ENCODE measurements at regions not wholly inside any gene's neighbourhood (a gene's known extent, or its start where the extent isn't known, plus 50 kb on each side); places are given as distances from the start of the nearest gene placed in this dataset.

- TF ChIP-seq CTCF (IDR thresholded peaks at IDR 0.05 in 2 of 3, conservative IDR thresholded peaks at IDR 0.05 in 1 of 3; ENCODE audit: control insufficient read depth in 2 of 3, extremely low read depth in 1 of 3, insufficient read depth in 1 of 3, low read depth in 3 of 3, low read length in 3 of 3) = no peak
- no peak for TF ChIP-seq ASH2L (IDR thresholded peaks at IDR 0.05; ENCODE audit: borderline replicate concordance, low read depth)
- TF ChIP-seq BACH1 (IDR thresholded peaks at IDR 0.05; ENCODE audit: borderline replicate concordance) = no peak
- no peak for TF ChIP-seq BHLHE40 (IDR thresholded peaks at IDR 0.05; ENCODE audit: borderline replicate concordance in 1 of 2, low read depth in 2 of 2, low read length in 1 of 2)
- TF ChIP-seq SIN3A (IDR thresholded peaks at IDR 0.05; ENCODE audit: low read depth, low read length) = no peak
- TF ChIP-seq FOXK2 (IDR thresholded peaks at IDR 0.05) = no peak
Observed at GRCh38 chr12:28878629-28879028, 270.4 kb upstream of the FAR2 start (continued).

GRCh38 chr12:28879379-28879778 lies 269.7 kb upstream of the FAR2 start:
- ChIA-PET RAD21 (ENCODE audit: unreplicated experiment) (no interaction called here), SMC1A (ENCODE audit: uncharacterized antibody, unreplicated experiment) (no interaction called here), POLR2A (no interaction called here), CTCF (interaction anchor here (0.9 kb wide), 1 partner anchor 1139 kb away, joined by 3 read pairs; no protein-coding TSS in a partner anchor)
- no peaks in the 10 kb centered on the region for H3K27me3 ChIP-seq (replicated peaks in 1 of 2; ENCODE audit: control insufficient read depth in 2 of 2, insufficient read depth in 2 of 2, low read length in 1 of 2)
- H3K4me2 ChIP-seq (ENCODE audit: control insufficient read depth, insufficient read depth) = no peak overlapping the region
- H3K27ac ChIP-seq (ENCODE audit: control insufficient read depth, insufficient read depth) = no peak overlapping the region
- intact Hi-C loops (cut with micrococcal nuclease; ENCODE audit: unreplicated experiment) (no loop called here), in situ Hi-C loops (cut with MboI) (loop anchor here (5.0 kb wide), 1 partner anchor 1147 kb away; no protein-coding TSS in a partner anchor)
- no peak overlapping the region for H3K4me3 ChIP-seq
- H4K20me1 ChIP-seq (ENCODE audit: control insufficient read depth, insufficient read depth) = no peaks in the 10 kb centered on the region
- H3K4me1 ChIP-seq (ENCODE audit: control insufficient read depth, insufficient read depth, low read length) = no peaks in the 10 kb centered on the region
- H2AFZ ChIP-seq (ENCODE audit: control insufficient read depth, low read depth, low read length) = no peak overlapping the region
- peak; percentile 83 for FAIRE-seq
- no peak for DNase-seq (ENCODE audit: low read depth, low spot score)
- H3K36me3 ChIP-seq (ENCODE audit: control insufficient read depth in 2 of 2, insufficient read depth in 2 of 2, low read length in 1 of 2) = no peaks in the 10 kb centered on the region
- 15% methylated on average over 2 of the region's 2 CpGs for WGBS (ENCODE audit: insufficient coverage, insufficient replicate concordance, low lambda C conversion rate, missing lambda C conversion rate)
- no peak overlapping the region for H3K9ac ChIP-seq (ENCODE audit: control insufficient read depth, insufficient read depth, low read length)
- BruUV-seq (replicated peaks) = no TSS peak
- H3K9me3 ChIP-seq (replicated peaks; ENCODE audit: control insufficient read depth, insufficient read depth, low read length) = no peaks in the 10 kb centered on the region
- peak; percentile 74 for ATAC-seq
- no peaks in the 10 kb centered on the region for H3K79me2 ChIP-seq (ENCODE audit: control insufficient read depth, insufficient read depth, low read length)
- TF ChIP-seq RAD51 (IDR thresholded peaks at IDR 0.05) (peak; percentile 62; the same call in 1 of the 2 replicates), SPI1 (IDR thresholded peaks at IDR 0.05; ENCODE audit: borderline replicate concordance, insufficient read depth, low read depth, low read length) (peak; percentile 63; the same call in 1 of the 2 replicates), IRF4 (IDR thresholded peaks at IDR 0.05; ENCODE audit: low read depth, low read length) (0 out of 2 replicates have a peak, but pooled peaks have one; percentile 20), NFXL1 (IDR thresholded peaks at IDR 0.05; ENCODE audit: borderline replicate concordance) (no peak), SMC3 (IDR thresholded peaks at IDR 0.05; ENCODE audit: borderline replicate concordance, low read length) (no peak), PAX5 (IDR thresholded peaks at IDR 0.05; ENCODE audit: borderline replicate concordance, low read depth, low read length) (no peak), IRF3 (IDR thresholded peaks at IDR 0.05) (no peak), SREBF1 (IDR thresholded peaks at IDR 0.05; ENCODE audit: low read length) (no peak), PKNOX1 (IDR thresholded peaks at IDR 0.05) (no peak), SUPT20H (IDR thresholded peaks at IDR 0.05; ENCODE audit: borderline replicate concordance, control insufficient read depth, low read depth, low read length) (no peak), STAT3 (IDR thresholded peaks at IDR 0.05; ENCODE audit: low read depth, low read length) (no peak), POLR2A (IDR thresholded peaks at IDR 0.05; ENCODE audit: low read depth, low read length) (no peak)
